ENCODE measurements at regions not wholly inside any gene's neighbourhood (a gene's known extent, or its start where the extent isn't known, plus 50 kb on each side); places are given as distances from the start of the nearest gene placed in this dataset.
A peak's percentile ranks its signal among the peaks of the same experiment; 100 is the strongest.

DNA sequence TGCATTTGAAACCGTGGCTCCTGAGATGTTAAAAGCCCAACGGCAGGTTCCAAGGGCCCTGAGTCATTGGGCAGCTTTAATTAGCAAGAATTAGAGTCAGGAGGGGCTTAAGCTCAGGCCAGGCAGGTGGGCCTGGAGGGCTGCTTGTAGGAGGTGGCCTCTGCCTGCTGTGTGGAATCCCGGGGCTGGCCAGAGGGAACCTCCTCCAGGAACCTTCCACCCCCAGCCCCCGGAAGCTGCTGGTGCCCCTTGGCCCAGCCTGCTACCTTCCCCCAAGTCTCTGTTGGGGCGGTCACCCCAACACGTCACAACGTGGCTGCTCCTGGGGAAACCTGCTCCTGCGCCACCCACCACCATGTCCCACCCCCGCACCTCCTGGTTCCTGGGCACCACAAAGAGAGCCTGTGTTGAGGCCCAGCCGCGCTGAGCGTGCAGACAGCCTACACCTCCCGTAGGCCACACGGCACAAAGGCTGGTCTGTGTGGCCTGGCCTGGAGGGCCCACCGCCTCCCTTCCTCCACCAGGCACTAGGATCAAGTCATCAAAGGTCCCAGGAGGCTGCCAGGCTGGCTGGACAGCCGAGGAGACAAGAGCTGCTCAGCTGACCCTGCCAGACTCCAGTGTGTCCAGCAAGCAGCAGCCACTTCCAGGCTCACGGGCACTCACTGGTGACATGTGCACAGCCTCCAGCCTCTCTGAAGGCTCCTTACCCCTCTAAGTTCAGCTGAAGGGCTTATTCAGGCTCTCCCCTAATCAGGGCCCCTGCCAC is 86.3 kb downstream of the SNX5 start:
- H3K36me3 ChIP-seq (ENCODE audit: control insufficient read depth in 1 of 2, insufficient read depth in 2 of 2, low read length in 2 of 2) = no peaks in the 10 kb centered on the region
- no peak overlapping the region for H3K27ac ChIP-seq (ENCODE audit: low read length)
- H3K27me3 ChIP-seq (ENCODE audit: low read depth, low read length) = no peaks in the 10 kb centered on the region
- no peak overlapping the region for H3K4me3 ChIP-seq (ENCODE audit: low read depth in 1 of 2, low read length in 2 of 2)
- peaks cover 0 to 8% of the 10 kb centered on the region in 2 donors for H3K4me1 ChIP-seq (ENCODE audit: control insufficient read depth in 1 of 2, insufficient read depth in 2 of 2, low read length in 2 of 2)
- no peaks in the 10 kb centered on the region for H3K9me3 ChIP-seq (ENCODE audit: control insufficient read depth in 1 of 2, low read length in 2 of 2)

DNA sequence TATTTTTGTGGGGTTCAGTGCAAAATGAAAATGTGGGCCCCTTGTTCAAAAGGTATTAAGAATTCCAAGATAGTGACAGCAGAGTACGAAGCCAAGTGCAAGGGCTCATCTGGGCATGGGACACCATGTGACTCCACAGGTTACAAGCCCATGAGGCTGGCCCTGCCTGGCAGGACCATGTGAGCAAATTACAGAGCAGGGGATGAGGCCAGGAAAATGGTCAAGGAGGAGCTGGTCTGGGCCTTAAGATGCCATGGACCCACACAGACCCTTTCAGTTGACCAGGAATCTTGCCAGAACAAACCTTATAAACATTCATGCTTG is 86.9 kb downstream of the SNX5 start:
- H3K27ac ChIP-seq (ENCODE audit: low read length) = no peak overlapping the region
- H3K4me1 ChIP-seq (ENCODE audit: control insufficient read depth in 1 of 2, insufficient read depth in 2 of 2, low read length in 2 of 2) = peaks cover 0 to 8% of the 10 kb centered on the region in 2 donors
- no peaks in the 10 kb centered on the region for H3K36me3 ChIP-seq (ENCODE audit: control insufficient read depth in 1 of 2, insufficient read depth in 2 of 2, low read length in 2 of 2)
- H3K4me3 ChIP-seq (ENCODE audit: low read depth in 1 of 2, low read length in 2 of 2) = no peak overlapping the region
- H3K27me3 ChIP-seq (ENCODE audit: low read depth, low read length) = no peaks in the 10 kb centered on the region
- no peaks in the 10 kb centered on the region for H3K9me3 ChIP-seq (ENCODE audit: control insufficient read depth in 1 of 2, low read length in 2 of 2)

DNA sequence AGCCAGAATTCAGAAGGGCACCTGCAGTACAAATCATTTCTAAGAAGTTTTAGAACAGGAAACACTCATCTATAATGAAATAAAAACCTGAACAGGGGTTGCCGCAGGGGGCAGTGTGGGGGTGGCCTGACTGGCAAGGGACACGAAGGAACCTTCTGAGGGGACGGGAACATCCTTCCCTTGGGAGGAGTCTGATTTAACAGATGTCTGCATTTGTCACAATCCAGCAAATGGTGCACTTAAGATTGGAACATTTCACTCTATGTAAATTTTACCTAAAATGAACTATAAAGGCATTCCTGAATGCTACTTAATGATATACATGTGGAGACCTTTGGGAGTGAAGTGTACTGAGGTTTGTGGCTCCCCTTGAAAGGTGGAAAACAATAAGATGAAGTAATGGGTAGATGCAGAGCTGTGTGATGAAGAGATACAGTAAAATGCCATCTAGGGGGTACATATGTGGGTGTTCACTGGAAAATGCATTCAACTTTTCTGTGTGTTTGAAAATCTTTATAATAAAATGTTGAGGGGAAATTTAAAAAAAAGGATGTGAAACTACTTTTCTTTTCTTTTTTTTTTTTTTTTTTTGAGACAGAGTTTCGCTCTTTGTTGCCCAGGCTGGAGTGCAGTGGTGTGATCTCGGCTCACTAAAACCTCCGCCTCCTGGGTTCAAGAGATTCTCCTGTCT is 89.5 kb downstream of the SNX5 start:
- Histone ChIP-seq H3K9me3 (ENCODE audit: control insufficient read depth in 1 of 2, low read length in 2 of 2) (no peaks in the 10 kb centered on the region), H3K27ac (ENCODE audit: low read length) (no peak overlapping the region), H3K4me3 (ENCODE audit: low read depth in 1 of 2, low read length in 2 of 2) (no peak overlapping the region), H3K27me3 (ENCODE audit: low read depth, low read length) (no peaks in the 10 kb centered on the region), H3K4me1 (ENCODE audit: control insufficient read depth in 1 of 2, insufficient read depth in 2 of 2, low read length in 2 of 2) (peaks cover 18 to 26% of the 10 kb centered on the region in 2 donors), H3K36me3 (ENCODE audit: control insufficient read depth in 1 of 2, insufficient read depth in 2 of 2, low read length in 2 of 2) (no peaks in the 10 kb centered on the region)

DNA sequence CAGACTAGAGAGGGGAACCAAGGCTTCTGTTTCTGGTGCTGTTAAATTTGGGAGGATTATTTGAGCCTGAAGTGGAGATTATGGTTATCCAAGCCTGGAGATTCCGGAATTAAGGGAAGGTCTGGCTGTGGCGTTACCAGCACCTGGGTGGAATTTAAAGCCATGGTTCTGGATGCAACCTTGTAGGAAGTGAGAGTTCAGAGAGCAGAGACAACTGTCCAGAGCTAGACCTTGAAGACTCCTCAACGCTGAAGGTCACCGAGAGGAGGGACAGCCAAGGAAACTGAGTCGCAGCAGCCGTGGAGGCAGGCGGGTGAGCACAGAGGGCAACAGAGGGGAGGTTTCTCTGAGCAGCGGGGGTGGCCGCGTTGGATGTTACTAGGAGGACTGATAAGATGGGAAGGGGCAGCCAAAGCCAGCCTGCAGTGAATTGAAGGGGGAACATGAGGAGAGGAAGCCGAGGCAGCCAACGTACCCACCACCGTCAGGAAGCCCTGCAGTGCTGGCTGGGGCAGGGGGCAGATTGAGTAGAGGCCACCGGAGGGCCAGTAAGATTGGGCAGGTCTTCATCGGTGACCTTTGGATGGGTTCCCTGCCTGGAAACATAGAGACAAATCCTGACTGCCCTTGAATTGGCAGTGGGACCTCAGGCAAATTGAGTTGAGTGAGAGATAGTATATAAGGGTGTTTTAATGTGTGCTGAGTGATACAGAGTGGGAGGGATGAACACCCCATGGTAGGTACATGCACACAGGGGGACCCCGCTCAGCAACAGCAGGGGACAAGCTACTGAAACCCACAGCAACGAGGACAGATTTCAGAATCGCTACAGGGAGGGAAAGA is 90.3 kb downstream of the SNX5 start:
- Histone ChIP-seq H3K9me3 (ENCODE audit: control insufficient read depth in 1 of 2, low read length in 2 of 2) (no peaks in the 10 kb centered on the region), H3K27me3 (ENCODE audit: low read depth, low read length) (no peaks in the 10 kb centered on the region), H3K4me1 (ENCODE audit: control insufficient read depth in 1 of 2, insufficient read depth in 2 of 2, low read length in 2 of 2) (peaks cover 23 to 28% of the 10 kb centered on the region in 2 donors), H3K27ac (ENCODE audit: low read length) (no peak overlapping the region), H3K4me3 (ENCODE audit: low read depth in 1 of 2, low read length in 2 of 2) (no peak overlapping the region), H3K36me3 (ENCODE audit: control insufficient read depth in 1 of 2, insufficient read depth in 2 of 2, low read length in 2 of 2) (no peaks in the 10 kb centered on the region)

DNA sequence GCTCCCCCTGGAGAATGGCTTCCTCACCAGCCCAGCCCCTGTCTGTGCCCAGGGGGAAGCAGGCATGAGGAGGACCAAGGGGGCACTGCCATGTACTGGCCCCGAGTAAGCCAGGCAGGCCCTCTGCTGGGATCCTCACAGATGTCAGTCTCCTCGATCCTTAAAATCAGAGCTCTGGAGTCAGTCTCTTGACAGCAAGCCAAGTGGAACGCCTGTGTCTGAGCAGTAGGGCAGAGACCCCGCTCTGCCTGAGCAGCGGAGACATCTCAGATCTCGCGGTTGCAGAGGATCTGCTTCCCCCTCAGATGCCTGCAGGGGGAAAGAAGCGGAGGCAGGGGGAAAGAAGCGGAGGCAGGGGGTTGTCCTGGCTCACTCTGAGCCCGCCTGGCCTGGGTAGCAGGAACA is 92.6 kb downstream of the SNX5 start:
- Histone ChIP-seq H3K9me3 (ENCODE audit: control insufficient read depth in 1 of 2, low read length in 2 of 2) (no peaks in the 10 kb centered on the region), H3K27me3 (ENCODE audit: low read depth, low read length) (no peaks in the 10 kb centered on the region), H3K4me3 (ENCODE audit: low read depth in 1 of 2, low read length in 2 of 2) (no peak overlapping the region), H3K36me3 (ENCODE audit: control insufficient read depth in 1 of 2, insufficient read depth in 2 of 2, low read length in 2 of 2) (no peaks in the 10 kb centered on the region), H3K4me1 (ENCODE audit: control insufficient read depth in 1 of 2, insufficient read depth in 2 of 2, low read length in 2 of 2) (peaks cover 24 to 28% of the 10 kb centered on the region in 2 donors), H3K27ac (ENCODE audit: low read length) (peak overlapping the region; percentile 54)

DNA sequence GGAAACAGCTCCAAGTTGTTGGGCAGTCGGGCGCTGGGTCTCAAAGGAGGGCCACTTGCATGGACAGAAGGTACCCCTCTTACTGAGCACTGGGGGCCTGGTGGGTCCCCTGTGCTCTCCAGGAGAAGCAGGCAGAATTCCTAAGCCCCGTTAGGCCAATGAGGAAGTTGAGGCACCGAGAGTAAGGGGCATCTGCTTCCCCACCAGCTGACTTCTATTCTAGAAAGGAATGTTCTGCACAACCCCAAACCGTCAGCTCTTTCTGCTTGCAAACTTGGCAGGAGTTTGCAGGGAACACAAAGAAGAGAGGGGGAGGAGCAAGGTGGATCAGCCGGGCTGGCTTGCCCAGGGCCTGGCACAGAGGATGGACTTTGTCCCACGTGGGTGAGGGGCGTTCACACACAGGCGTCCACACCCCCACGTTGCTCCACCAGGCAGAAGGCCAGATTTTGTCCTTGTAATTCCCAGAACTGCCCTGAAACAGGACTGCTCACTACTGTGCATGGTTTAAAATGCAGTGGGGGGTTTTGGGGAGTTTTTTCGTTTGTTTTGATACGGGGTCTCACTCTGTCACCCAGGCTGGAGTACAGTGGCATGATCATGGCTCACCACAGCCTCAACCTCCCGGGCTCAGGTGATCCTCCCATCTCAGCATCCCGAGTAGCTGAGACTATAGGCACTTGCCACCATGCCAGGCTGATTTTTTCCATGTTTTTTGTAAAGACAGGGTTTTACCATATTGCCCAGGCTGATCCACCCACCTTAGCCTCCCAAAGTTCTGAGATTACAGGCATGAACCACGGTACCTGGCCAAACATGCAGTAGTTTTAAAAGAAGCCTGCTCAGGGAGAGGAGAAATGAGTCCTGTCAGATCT is 93.3 kb downstream of the SNX5 start:
- H3K27ac ChIP-seq (ENCODE audit: low read length) = peak overlapping the region; percentile 83
- peaks cover 24 to 28% of the 10 kb centered on the region in 2 donors for H3K4me1 ChIP-seq (ENCODE audit: control insufficient read depth in 1 of 2, insufficient read depth in 2 of 2, low read length in 2 of 2)
- H3K4me3 ChIP-seq (ENCODE audit: low read depth in 1 of 2, low read length in 2 of 2) = peak overlapping the region in 1 of 2 donors; percentile 27

DNA sequence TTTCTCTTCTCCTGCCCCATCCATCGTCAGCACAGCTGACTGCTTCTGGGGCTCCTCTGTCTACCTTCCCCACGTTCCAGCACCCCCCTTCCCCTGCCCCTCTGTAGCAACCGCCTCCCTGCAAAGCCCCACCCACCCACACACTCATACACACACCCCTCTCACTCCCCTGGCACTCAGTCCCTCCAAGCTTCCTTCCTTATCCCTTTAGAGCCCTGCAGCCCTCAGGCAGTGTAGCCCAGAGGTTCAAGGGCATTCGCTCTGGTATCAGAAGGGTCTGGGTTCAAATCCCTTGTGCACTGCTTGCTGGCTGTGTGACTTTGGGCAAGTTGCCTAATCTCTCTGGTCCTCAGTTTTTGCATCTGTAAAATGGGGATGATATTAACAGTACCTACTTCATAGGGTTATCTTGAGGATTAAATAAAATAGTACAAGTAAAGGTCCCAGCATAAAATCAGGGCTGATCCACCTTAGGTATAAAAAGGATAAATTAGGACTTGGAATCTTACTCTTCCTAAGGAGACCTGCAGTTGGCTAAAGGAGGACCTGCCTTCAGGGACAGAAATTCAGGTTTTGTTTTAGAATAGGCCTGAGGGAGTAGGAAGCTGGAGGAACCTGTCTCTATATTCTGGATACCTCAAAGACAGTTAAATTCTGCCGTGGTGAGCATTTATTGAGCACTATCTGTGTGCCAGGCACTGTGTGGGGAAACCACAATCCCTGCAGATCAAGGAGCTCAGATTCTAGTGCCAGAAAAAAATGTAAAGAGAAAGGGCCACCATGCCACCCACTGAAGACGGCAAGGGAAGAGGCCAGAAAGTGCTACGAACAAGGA is 94.1 kb downstream of the SNX5 start:
- Histone ChIP-seq H3K27me3 (ENCODE audit: low read depth, low read length) (no peaks in the 10 kb centered on the region), H3K27ac (ENCODE audit: low read length) (peak overlapping the region; percentile 83), H3K4me1 (ENCODE audit: control insufficient read depth in 1 of 2, insufficient read depth in 2 of 2, low read length in 2 of 2) (peaks cover 24 to 28% of the 10 kb centered on the region in 2 donors), H3K4me3 (ENCODE audit: low read depth in 1 of 2, low read length in 2 of 2) (peak overlapping the region in 1 of 2 donors; percentile 27), H3K9me3 (ENCODE audit: control insufficient read depth in 1 of 2, low read length in 2 of 2) (no peaks in the 10 kb centered on the region), H3K36me3 (ENCODE audit: control insufficient read depth in 1 of 2, insufficient read depth in 2 of 2, low read length in 2 of 2) (no peaks in the 10 kb centered on the region)

More for the DNA sequence above, 93.3 kb downstream of the SNX5 start:
- no peaks in the 10 kb centered on the region for H3K9me3 ChIP-seq (ENCODE audit: control insufficient read depth in 1 of 2, low read length in 2 of 2)
- H3K27me3 ChIP-seq (ENCODE audit: low read depth, low read length) = no peaks in the 10 kb centered on the region
- H3K36me3 ChIP-seq (ENCODE audit: control insufficient read depth in 1 of 2, insufficient read depth in 2 of 2, low read length in 2 of 2) = no peaks in the 10 kb centered on the region

DNA sequence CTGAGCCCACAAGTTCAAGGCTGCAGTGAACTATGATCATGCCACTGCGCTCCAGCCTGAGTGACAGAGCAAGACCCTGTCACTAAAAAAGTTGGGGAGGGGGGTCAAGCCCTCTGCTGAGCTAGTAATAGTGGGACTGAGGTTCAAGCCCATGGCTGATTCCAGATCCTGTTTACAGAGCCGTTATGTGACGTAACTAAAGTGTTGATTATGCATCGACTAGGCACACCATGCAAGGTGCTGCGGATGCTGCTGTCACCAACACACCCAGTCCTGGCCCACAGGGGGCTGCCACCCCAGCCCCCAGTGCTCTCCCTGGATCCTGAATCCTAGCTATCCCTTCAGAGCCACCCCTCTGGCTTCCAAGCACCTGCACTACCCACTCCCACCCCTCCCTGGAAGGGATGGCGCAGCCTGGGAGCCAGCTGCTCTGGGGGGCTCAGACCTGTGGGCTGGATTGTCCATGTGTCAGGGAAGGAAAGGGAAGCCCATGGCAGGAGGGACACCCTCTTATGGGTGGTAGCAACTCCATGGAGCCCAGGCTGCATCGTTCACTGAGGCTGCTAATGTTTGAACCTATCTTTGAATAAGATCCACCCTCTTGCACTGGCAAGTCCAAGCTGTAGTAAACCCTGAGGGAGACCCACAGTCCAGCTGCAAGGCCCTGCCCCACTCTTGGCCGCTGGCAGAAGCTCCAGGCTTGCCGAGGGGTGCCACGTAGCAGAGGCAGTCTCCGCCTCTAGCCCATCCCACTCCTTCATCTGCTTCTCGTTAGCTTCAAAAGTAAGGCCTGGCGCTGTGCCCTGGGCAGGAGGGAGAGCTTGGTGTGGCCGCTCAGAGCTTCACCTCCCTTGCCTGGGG is 95.0 kb downstream of the SNX5 start:
- Histone ChIP-seq H3K4me1 (ENCODE audit: control insufficient read depth in 1 of 2, insufficient read depth in 2 of 2, low read length in 2 of 2) (peaks cover 24 to 28% of the 10 kb centered on the region in 2 donors), H3K4me3 (ENCODE audit: low read depth in 1 of 2, low read length in 2 of 2) (no peak overlapping the region), H3K9me3 (ENCODE audit: control insufficient read depth in 1 of 2, low read length in 2 of 2) (no peaks in the 10 kb centered on the region), H3K36me3 (ENCODE audit: control insufficient read depth in 1 of 2, insufficient read depth in 2 of 2, low read length in 2 of 2) (no peaks in the 10 kb centered on the region), H3K27ac (ENCODE audit: low read length) (peak overlapping the region; percentile 83), H3K27me3 (ENCODE audit: low read depth, low read length) (no peaks in the 10 kb centered on the region)

DNA sequence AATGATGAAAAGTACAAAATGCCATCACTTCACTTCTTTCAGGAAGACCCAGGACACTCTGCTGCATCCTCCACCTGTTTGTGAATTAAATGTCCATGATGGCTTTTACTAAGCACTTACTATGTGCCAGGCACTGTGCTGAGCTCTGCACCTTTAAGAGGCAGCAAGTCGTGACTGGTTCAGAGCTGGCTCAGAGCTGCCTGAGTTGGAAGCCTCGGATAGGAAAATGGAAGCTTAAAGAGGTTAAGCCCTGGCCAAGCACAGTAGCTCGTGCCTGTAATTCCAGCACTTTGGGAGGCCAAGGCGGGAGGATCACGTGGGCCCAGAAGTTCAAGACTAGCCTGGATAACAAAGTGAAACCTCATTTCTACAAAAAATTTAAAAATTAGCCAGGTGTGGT is 95.6 kb downstream of the SNX5 start:
- Histone ChIP-seq H3K4me3 (ENCODE audit: low read depth in 1 of 2, low read length in 2 of 2) (no peak overlapping the region), H3K36me3 (ENCODE audit: control insufficient read depth in 1 of 2, insufficient read depth in 2 of 2, low read length in 2 of 2) (no peaks in the 10 kb centered on the region), H3K9me3 (ENCODE audit: control insufficient read depth in 1 of 2, low read length in 2 of 2) (no peaks in the 10 kb centered on the region), H3K4me1 (ENCODE audit: control insufficient read depth in 1 of 2, insufficient read depth in 2 of 2, low read length in 2 of 2) (peaks cover 24 to 28% of the 10 kb centered on the region in 2 donors), H3K27me3 (ENCODE audit: low read depth, low read length) (no peaks in the 10 kb centered on the region), H3K27ac (ENCODE audit: low read length) (peak overlapping the region; percentile 83)
